IMR-90 (cell line): ENCODE measurements at regions not wholly inside any gene's neighbourhood (a gene's known extent, or its start where the extent isn't known, plus 50 kb on each side); places are given as distances from the start of the nearest gene placed in this dataset.

Source experiments
- ATAC-seq: fragments of 200-7000 bp; cut with Tn5 transposase; 2 replicates; pipeline ENCODE4 v1.9.1; 2020; ENCODE audit warnings: low read depth, mild to moderate bottlenecking, moderate library complexity
- BruUV-seq: library from RNA; stranded (reverse); fragments of 400-500 nt; replicated peaks from 2 replicates; lab custom pipeline; 2021; lab: Mats Ljungman, UMichigan
- CTCF ChIA-PET: fragments of 300-600 bp; formaldehyde crosslinking; extraction: SDS; loops from one replicate; lab custom pipeline; 2021; ENCODE audit warnings: antibody characterized with exemption; lab: Yijun Ruan, JAX
- POLR2A ChIA-PET: fragments of 300-600 bp; sonication (Branson Sonifier 250); formaldehyde crosslinking; loops from one replicate; lab custom pipeline; 2022; ENCODE audit warnings: antibody characterized with exemption; ENCODE audit not compliant: unreplicated experiment; lab: Charles Lee
- DNase-seq: peaks from one replicate; pipeline ENCODE4 v3.0.0; 2013
- H2AFZ ChIP-seq: replicated peaks from 2 replicates; pipeline ENCODE3; 2013; ENCODE audit warnings: low read length, mild to moderate bottlenecking; ENCODE audit not compliant: poor library complexity
- H2AK5ac ChIP-seq: 2 replicates; pipeline ENCODE4 v1.6.1; 2013; ENCODE audit warnings: low read depth, low read length, inconsistent platforms
- H2AK9ac ChIP-seq: replicated peaks from 2 replicates; pipeline ENCODE3; 2013; ENCODE audit warnings: mild to moderate bottlenecking, low read depth, low read length, moderate library complexity; ENCODE audit not compliant: poor library complexity
- H2BK120ac ChIP-seq: 2 replicates; pipeline ENCODE4 v1.6.1; 2013; ENCODE audit warnings: low read depth, low read length, inconsistent platforms
- H2BK15ac ChIP-seq: 3 replicates; pipeline ENCODE4 v1.6.1; 2013; ENCODE audit warnings: low read depth, low read length, inconsistent platforms
- H2BK20ac ChIP-seq: 2 replicates; pipeline ENCODE4 v1.6.1; 2013; ENCODE audit warnings: low read depth, mild to moderate bottlenecking, inconsistent platforms, low read length, moderate library complexity
- H2BK5ac ChIP-seq: 2 replicates; pipeline ENCODE4 v1.6.1; 2013; ENCODE audit warnings: mild to moderate bottlenecking, low read depth, low read length, inconsistent platforms; ENCODE audit not compliant: poor library complexity, severe bottlenecking
- H3K14ac ChIP-seq: replicated peaks from 2 replicates; pipeline ENCODE4 v1.6.1; 2013; ENCODE audit warnings: low read depth, low read length, inconsistent platforms
- H3K18ac ChIP-seq: 2 replicates; pipeline ENCODE4 v1.6.1; 2013; ENCODE audit warnings: low read depth, low read length, control low read depth
- H3K23ac ChIP-seq: 2 replicates; pipeline ENCODE4 v1.6.1; 2013; ENCODE audit warnings: low read depth, low read length, inconsistent platforms
- H3K27ac ChIP-seq: 2 replicates; pipeline ENCODE4 v1.5.1; 2013; ENCODE audit warnings: mild to moderate bottlenecking, control low read depth, low read length; ENCODE audit not compliant: insufficient read depth
- H3K27me3 ChIP-seq: 2 replicates; pipeline ENCODE4 v1.6.1; 2013; ENCODE audit warnings: low read length; ENCODE audit not compliant: control insufficient read depth, insufficient read depth
- H3K36me3 ChIP-seq: 2 replicates; pipeline ENCODE4 v1.6.1; 2013; ENCODE audit warnings: low read length, mixed read lengths; ENCODE audit not compliant: control insufficient read depth, insufficient read depth
- H3K4ac ChIP-seq: 2 replicates; pipeline ENCODE4 v1.6.1; 2013; ENCODE audit warnings: low read depth, low read length, inconsistent platforms
- H3K4me1 ChIP-seq: 2 replicates; pipeline ENCODE4 v1.6.1; 2013; ENCODE audit warnings: low read length, mixed read lengths; ENCODE audit not compliant: control insufficient read depth, insufficient read depth
- H3K4me2 ChIP-seq: 2 replicates; pipeline ENCODE4 v1.6.1; 2013; ENCODE audit warnings: low read depth, mild to moderate bottlenecking, control low read depth, low read length, moderate library complexity
- H3K4me3 ChIP-seq: 2 replicates; pipeline ENCODE4 v1.5.1; 2013; ENCODE audit warnings: low read depth, mild to moderate bottlenecking, control low read depth, low read length, moderate library complexity; ENCODE audit not compliant: insufficient read depth
- H3K56ac ChIP-seq: 2 replicates; pipeline ENCODE4 v1.6.1; 2013; ENCODE audit warnings: low read length, inconsistent platforms; ENCODE audit not compliant: insufficient read depth; ENCODE audit errors: extremely low read depth
- H3K79me1 ChIP-seq, 2 experiments: 2 replicates each; pipeline ENCODE4 v1.6.1; 2013; ENCODE audit warnings: low read length in 2 of 2, inconsistent platforms in 1 of 2, low read depth in 1 of 2
- H3K9ac ChIP-seq: 2 replicates; pipeline ENCODE4 v1.6.1; 2013; ENCODE audit warnings: low read depth, low read length, control low read depth
- H3K9me1 ChIP-seq: 2 replicates; pipeline ENCODE4 v1.6.1; 2013; ENCODE audit warnings: low read length, inconsistent platforms; ENCODE audit not compliant: insufficient read depth
- H3K9me3 ChIP-seq: 2 replicates; pipeline ENCODE4 v1.6.1; 2013; ENCODE audit warnings: low read length; ENCODE audit not compliant: control insufficient read depth, insufficient read depth
- H4K20me1 ChIP-seq: 2 replicates; pipeline ENCODE4 v1.6.1; 2013; ENCODE audit warnings: low read length, inconsistent platforms; ENCODE audit not compliant: insufficient read depth
- H4K5ac ChIP-seq: 2 replicates; pipeline ENCODE4 v1.6.1; 2013; ENCODE audit warnings: mild to moderate bottlenecking, low read depth, low read length, control low read depth
- H4K8ac ChIP-seq, 2 experiments: 2 replicates each; pipeline ENCODE4 v1.6.1; 2013; ENCODE audit warnings: low read depth in 2 of 2, low read length in 2 of 2, control low read depth in 1 of 2, inconsistent platforms in 1 of 2
- H4K91ac ChIP-seq: 2 replicates; pipeline ENCODE4 v1.6.1; 2013; ENCODE audit warnings: low read depth, low read length, inconsistent platforms; ENCODE audit not compliant: insufficient read depth
- CEBPB ChIP-seq: IDR thresholded peaks from 2 replicates; pipeline ENCODE4 v1.6.1; 2012; ENCODE audit warnings: low read depth, low read length, improper control_type of control experiment
- CTCF ChIP-seq: conservative IDR thresholded peaks from 2 replicates; pipeline ENCODE4 v1.5.1; 2012; ENCODE audit warnings: mild to moderate bottlenecking, low read depth, low read length, improper control_type of control experiment
- ELK1 ChIP-seq: fragments of 150-350 bp; IDR thresholded peaks from 2 replicates; pipeline ENCODE4 v1.6.1; 2016; ENCODE audit warnings: low read depth, mild to moderate bottlenecking, low read length, moderate library complexity, borderline replicate concordance
- FOS ChIP-seq: fragments of 150-350 bp; IDR thresholded peaks from 2 replicates; pipeline ENCODE4 v1.6.1; 2016; ENCODE audit warnings: low read depth, low read length
- MAFK ChIP-seq: IDR thresholded peaks from 2 replicates; pipeline ENCODE4 v1.6.1; 2012; ENCODE audit warnings: low read depth, low read length, improper control_type of control experiment
- MAZ ChIP-seq: IDR thresholded peaks from 2 replicates; pipeline ENCODE4 v1.6.1; 2012; ENCODE audit warnings: low read depth, mild to moderate bottlenecking, low read length, improper control_type of control experiment, moderate library complexity, borderline replicate concordance
- MXI1 ChIP-seq: IDR thresholded peaks from 2 replicates; pipeline ENCODE4 v1.6.1; 2012; ENCODE audit warnings: low read depth, mild to moderate bottlenecking, low read length, moderate library complexity, borderline replicate concordance
- NFE2L2 ChIP-seq: fragments of 150-350 bp; IDR thresholded peaks from 2 replicates; pipeline ENCODE4 v1.6.1; 2016; ENCODE audit warnings: low read depth, mild to moderate bottlenecking, low read length
- RAD21 ChIP-seq: IDR thresholded peaks from 2 replicates; pipeline ENCODE4 v1.6.1; 2012; ENCODE audit warnings: low read length, improper control_type of control experiment
- RCOR1 ChIP-seq: IDR thresholded peaks from 2 replicates; pipeline ENCODE4 v1.6.1; 2012; ENCODE audit warnings: mild to moderate bottlenecking, low read length, improper control_type of control experiment; ENCODE audit not compliant: insufficient replicate concordance
- SMC3 ChIP-seq: fragments of 150-350 bp; IDR thresholded peaks from 2 replicates; pipeline ENCODE4 v1.6.1; 2016; ENCODE audit warnings: low read depth, mild to moderate bottlenecking, antibody characterized with exemption, low read length, moderate library complexity
- WGBS, 2 experiments: methylation state at CpG; one replicate each; pipeline versions ENCODE4 v1.1.5 to v1.1.7; 2013; ENCODE audit warnings: missing lambda C conversion rate in 2 of 2; ENCODE audit not compliant: insufficient read length in 1 of 2; ENCODE audit errors: extremely low coverage in 2 of 2; 5-methylcytosine and 5-hydroxymethylcytosine counted together
- dilution Hi-C: fragments of 300-500 bp; cut with HindIII; formaldehyde crosslinking; loops from one replicate; pipeline ENCODE4 v1.14.3; 2018; ENCODE audit warnings: low sequenced_read_pairs; ENCODE audit not compliant: unreplicated experiment
- in situ Hi-C: fragments of 300-500 bp; cut with MboI; formaldehyde crosslinking; loops from 3 replicates; pipeline ENCODE4 v1.14.3; 2019; ENCODE audit warnings: low sequenced_read_pairs, inconsistent platforms, mixed read lengths
- intact Hi-C: fragments of 100-400 bp; cut with micrococcal nuclease; formaldehyde crosslinking; loops from 2 replicates; pipeline ENCODE4 v1.10.0; 2022

DNA sequence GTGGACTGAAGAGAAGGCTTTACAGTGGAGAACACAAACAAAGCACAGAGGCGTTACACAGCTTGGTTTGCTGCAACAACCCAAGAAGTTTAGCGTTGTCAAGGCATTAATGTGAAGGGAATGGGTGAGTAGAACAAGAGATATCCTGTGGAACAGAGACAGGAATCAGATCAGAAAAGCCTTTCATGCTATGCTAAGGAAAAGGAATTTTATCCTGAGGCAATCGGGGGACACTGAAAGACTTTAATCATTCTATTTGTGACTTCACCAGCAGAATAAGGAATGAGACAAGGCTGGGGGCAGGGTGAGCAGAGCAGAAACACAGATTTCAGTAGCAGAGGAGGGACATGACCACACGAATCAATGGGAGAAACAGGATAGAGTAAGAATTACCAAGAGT, 600.7 kb downstream of the IRS1 start:
- Histone ChIP-seq H3K36me3 (no peaks in the 10 kb centered on the region), H3K4me3 (no peak overlapping the region), H4K5ac (peak overlapping the region; percentile 36; the same call in 1 of the 2 replicates), H4K8ac (0 out of 4 replicates have a peak overlapping the region, but pooled peaks of 1 of the 2 experiments have one; percentile 57), H3K79me1 (no peaks in the 10 kb centered on the region), H3K4me1 (no peaks in the 10 kb centered on the region), H3K4me2 (no peak overlapping the region), H2BK15ac (peak overlapping the region; percentile 45; the same call in 2 of the 3 replicates), H2AFZ (no peak overlapping the region), H2BK120ac (0 out of 2 replicates have a peak overlapping the region, but pooled peaks have one; percentile 32), H2BK20ac (peak overlapping the region; percentile 32; the same call in 1 of the 2 replicates), H3K27me3 (no peaks in the 10 kb centered on the region), H2BK5ac (no peak overlapping the region), H4K91ac (no peak overlapping the region), H3K4ac (no peak overlapping the region), H3K23ac (no peak overlapping the region), H3K27ac (no peak overlapping the region), H3K14ac (no peak overlapping the region), H4K20me1 (no peaks in the 10 kb centered on the region), H2AK9ac (no peak overlapping the region), H3K18ac (peak overlapping the region; percentile 76; the same call in 1 of the 2 replicates), H3K9me1 (no peaks in the 10 kb centered on the region), H3K9me3 (no peaks in the 10 kb centered on the region), H3K9ac (no peak overlapping the region), H3K56ac (no peak overlapping the region), H2AK5ac (peak overlapping the region; percentile 5; the same call in 1 of the 2 replicates)
- in situ Hi-C loops = loop anchor here (25.0 kb wide), 2 partner anchors 312 to 788 kb away; no protein-coding TSS in a partner anchor
- no peak for DNase-seq
- intact Hi-C loops = no loop called here
- no TSS peak for BruUV-seq
- WGBS, 2 experiments = 90% methylated on average over 2 of the region's 4 CpGs; no CpG with 5 or more reads in 1 of the 2 experiments
- POLR2A ChIA-PET = no interaction called here
- CTCF ChIA-PET = interaction anchor here (0.6 kb wide), 1 partner anchor 299 kb away, joined by 3 read pairs; no protein-coding TSS in a partner anchor
- TF ChIP-seq RAD21 (no peak), MAFK (no peak), NFE2L2 (no peak), RCOR1 (no peak), CEBPB (no peak), MAZ (no peak), FOS (no peak), CTCF (no peak), MXI1 (no peak), ELK1 (no peak), SMC3 (no peak)
- dilution Hi-C loops = no loop called here
- no peak for ATAC-seq
